ENCODE measurements at regions not wholly inside any gene's neighbourhood (a gene's known extent, or its start where the extent isn't known, plus 50 kb on each side); places are given as distances from the start of the nearest gene placed in this dataset.

- TF ChIP-seq POLR2A (IDR thresholded peaks at IDR 0.05; ENCODE audit: low read length) = no peak
- TF ChIP-seq GATA1 (IDR thresholded peaks at IDR 0.05; ENCODE audit: low read depth, low read length) = no peak
These were observed 94.2 kb downstream of the UTRN start for GRCh38 chr6:144379356-144379755.
